ENCODE measurements at regions not wholly inside any gene's neighbourhood (a gene's known extent, or its start where the extent isn't known, plus 50 kb on each side); places are given as distances from the start of the nearest gene placed in this dataset.

DNA sequence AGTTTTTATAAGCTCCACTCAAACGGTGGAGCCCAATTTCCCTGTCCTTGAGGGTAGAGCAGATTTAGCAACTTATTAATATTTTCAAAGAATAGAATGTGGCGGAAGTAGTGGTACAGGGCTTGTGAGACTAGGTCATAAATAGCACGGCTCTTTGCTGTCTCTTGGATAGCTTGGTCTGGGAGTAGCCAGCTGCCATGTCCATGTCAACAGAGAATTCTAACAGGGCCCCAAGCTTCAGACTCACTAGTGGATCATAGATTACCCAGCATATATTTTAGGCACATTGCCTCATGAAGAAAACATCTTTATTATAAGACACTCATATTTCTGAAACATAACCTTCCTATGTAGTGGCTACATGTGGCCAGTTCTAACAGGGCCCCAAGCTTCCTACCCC, 755.7 kb downstream of the HDGFL1 start:
- H3K4me3 ChIP-seq (ENCODE audit: low read depth, low read length): no peak overlapping the region
- H3K36me3 ChIP-seq: no peaks in the 10 kb centered on the region
- no peak for DNase-seq
- H3K9me3 ChIP-seq: no peaks in the 10 kb centered on the region
- no peaks in the 10 kb centered on the region for H3K4me1 ChIP-seq
- no peaks in the 10 kb centered on the region for H3K27me3 ChIP-seq
- TF ChIP-seq, protein P1, sequence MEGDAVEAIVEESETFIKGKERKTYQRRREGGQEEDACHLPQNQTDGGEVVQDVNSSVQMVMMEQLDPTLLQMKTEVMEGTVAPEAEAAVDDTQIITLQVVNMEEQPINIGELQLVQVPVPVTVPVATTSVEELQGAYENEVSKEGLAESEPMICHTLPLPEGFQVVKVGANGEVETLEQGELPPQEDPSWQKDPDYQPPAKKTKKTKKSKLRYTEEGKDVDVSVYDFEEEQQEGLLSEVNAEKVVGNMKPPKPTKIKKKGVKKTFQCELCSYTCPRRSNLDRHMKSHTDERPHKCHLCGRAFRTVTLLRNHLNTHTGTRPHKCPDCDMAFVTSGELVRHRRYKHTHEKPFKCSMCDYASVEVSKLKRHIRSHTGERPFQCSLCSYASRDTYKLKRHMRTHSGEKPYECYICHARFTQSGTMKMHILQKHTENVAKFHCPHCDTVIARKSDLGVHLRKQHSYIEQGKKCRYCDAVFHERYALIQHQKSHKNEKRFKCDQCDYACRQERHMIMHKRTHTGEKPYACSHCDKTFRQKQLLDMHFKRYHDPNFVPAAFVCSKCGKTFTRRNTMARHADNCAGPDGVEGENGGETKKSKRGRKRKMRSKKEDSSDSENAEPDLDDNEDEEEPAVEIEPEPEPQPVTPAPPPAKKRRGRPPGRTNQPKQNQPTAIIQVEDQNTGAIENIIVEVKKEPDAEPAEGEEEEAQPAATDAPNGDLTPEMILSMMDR (IDR thresholded peaks at IDR 0.05; ENCODE audit: low read depth, low read length): no peak

- H3K27me3 ChIP-seq: no peaks in the 10 kb centered on the region
- H3K36me3 ChIP-seq: no peaks in the 10 kb centered on the region
- H3K9me3 ChIP-seq: no peaks in the 10 kb centered on the region
- H3K4me3 ChIP-seq (ENCODE audit: low read depth, low read length): no peak overlapping the region
- TF ChIP-seq, protein P1 (IDR thresholded peaks at IDR 0.05; ENCODE audit: low read depth, low read length): no peak
- no peak for DNase-seq
- no peaks in the 10 kb centered on the region for H3K4me1 ChIP-seq
Observed at GRCh38 chr6:23327621-23328020, 758.3 kb downstream of the HDGFL1 start.

- Histone ChIP-seq H3K27me3 (no peaks in the 10 kb centered on the region), H3K4me1 (no peaks in the 10 kb centered on the region), H3K4me3 (ENCODE audit: low read depth, low read length) (no peak overlapping the region), H3K36me3 (no peaks in the 10 kb centered on the region), H3K9me3 (no peaks in the 10 kb centered on the region)
- TF ChIP-seq, protein P1 (IDR thresholded peaks at IDR 0.05; ENCODE audit: low read depth, low read length): no peak
- no peak for DNase-seq
Observed at GRCh38 chr6:23329086-23329485, 759.7 kb downstream of the HDGFL1 start.

DNA sequence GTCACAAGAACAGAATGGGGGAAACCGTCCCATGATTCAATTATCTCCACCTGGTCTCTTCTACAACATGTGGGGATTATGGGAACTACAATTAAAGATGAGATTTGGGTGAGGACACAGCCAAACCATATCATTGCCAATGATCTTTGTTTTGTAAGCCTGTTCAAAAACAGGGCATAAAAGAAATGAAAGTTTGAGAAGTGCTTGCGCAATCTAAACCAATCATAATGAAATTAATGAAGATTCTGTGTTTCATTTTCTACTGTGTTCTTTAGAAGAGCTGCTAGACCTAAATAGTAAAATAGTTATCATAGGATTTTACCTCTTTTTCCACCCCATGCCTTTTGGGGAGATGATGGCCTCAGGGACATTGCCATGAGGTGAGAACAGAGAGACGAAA, 761.3 kb downstream of the HDGFL1 start:
- TF ChIP-seq, protein P1 (IDR thresholded peaks at IDR 0.05; ENCODE audit: low read depth, low read length): 0 out of 2 replicates have a peak, but pooled peaks have one; percentile 2
- Histone ChIP-seq H3K4me1 (no peaks in the 10 kb centered on the region), H3K27me3 (no peaks in the 10 kb centered on the region), H3K4me3 (ENCODE audit: low read depth, low read length) (no peak overlapping the region), H3K9me3 (no peaks in the 10 kb centered on the region), H3K36me3 (no peaks in the 10 kb centered on the region)
- DNase-seq: no peak

DNA sequence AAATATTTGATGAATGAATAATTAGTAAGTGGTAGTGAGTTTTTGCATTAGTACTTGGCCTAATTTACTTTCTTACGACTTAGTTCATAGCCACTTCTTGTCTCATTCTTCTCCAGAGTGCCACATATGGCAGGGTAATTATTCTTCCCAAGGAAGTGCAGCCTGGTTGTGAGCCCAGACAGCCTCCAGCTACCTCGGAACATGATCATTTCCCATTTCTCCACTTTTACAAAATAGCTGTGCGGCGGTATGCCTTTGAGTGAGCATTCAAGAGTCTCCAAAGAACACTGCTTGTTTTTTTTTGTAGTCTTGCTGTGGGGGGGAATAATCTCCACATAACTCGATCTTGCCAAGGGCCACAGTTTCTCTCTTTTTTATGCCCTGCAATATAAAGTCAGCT, 765.0 kb downstream of the HDGFL1 start:
- H3K27me3 ChIP-seq: no peaks in the 10 kb centered on the region
- TF ChIP-seq, protein P1 (IDR thresholded peaks at IDR 0.05; ENCODE audit: low read depth, low read length): no peak
- DNase-seq: no peak
- no peaks in the 10 kb centered on the region for H3K4me1 ChIP-seq
- H3K36me3 ChIP-seq: no peaks in the 10 kb centered on the region
- no peak overlapping the region for H3K4me3 ChIP-seq (ENCODE audit: low read depth, low read length)
- H3K9me3 ChIP-seq: no peaks in the 10 kb centered on the region

DNA sequence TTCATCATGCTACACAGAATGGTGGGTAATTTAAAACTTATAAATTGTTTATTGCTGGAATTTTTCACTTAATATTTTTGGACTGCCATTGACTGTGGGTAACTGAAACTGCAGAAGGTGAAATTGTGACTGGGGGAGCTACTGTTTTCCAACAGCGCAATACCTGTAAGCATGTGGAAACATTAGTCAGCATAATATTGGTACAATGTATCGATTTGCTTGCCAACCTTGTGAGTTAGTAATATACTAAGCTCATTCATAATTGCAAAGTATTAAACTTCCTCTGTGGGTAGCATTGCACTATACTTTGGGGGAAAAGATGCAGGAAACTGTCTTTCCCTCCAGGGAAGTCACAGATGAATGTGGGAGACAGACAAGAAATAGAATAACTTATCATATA, 766.5 kb downstream of the HDGFL1 start:
- TF ChIP-seq, protein P1 (IDR thresholded peaks at IDR 0.05; ENCODE audit: low read depth, low read length): no peak
- no peaks in the 10 kb centered on the region for H3K4me1 ChIP-seq
- H3K27me3 ChIP-seq: no peaks in the 10 kb centered on the region
- no peaks in the 10 kb centered on the region for H3K36me3 ChIP-seq
- no peaks in the 10 kb centered on the region; the same call in 1 of the 2 replicates for H3K9me3 ChIP-seq
- no peak overlapping the region for H3K4me3 ChIP-seq (ENCODE audit: low read depth, low read length)
- DNase-seq: no peak
